Dendritic cell treated with granulocyte-macrophage colony-stimulating factor and Interleukin-4, amounts not matched to agents 40 ng/mL and 50 ng/mL, for 4 days (primary cell): ENCODE measurements at regions not wholly inside any gene's neighbourhood (a gene's known extent, or its start where the extent isn't known, plus 50 kb on each side); places are given as distances from the start of the nearest gene placed in this dataset.
"Not testable (repeated sequence)": the region's sequence is repeated elsewhere in the genome, so short reads cannot be mapped to it uniquely, and the experiment has no call there.

Experiments used
- H3K27ac Mint-ChIP-seq: one replicate; pipeline ENCODE4 v1.8.0; 2022; ENCODE audit warnings: mild to moderate bottlenecking, mixed read lengths
- H3K27me3 Mint-ChIP-seq: one replicate; pipeline ENCODE4 v1.8.0; 2022; ENCODE audit warnings: mild to moderate bottlenecking, mixed read lengths
- H3K36me3 Mint-ChIP-seq: one replicate; pipeline ENCODE4 v1.8.0; 2022; ENCODE audit warnings: low read depth, mixed read lengths
- H3K4me1 Mint-ChIP-seq: one replicate; pipeline ENCODE4 v1.8.0; 2022; ENCODE audit warnings: low read depth, mixed read lengths
- H3K4me3 Mint-ChIP-seq: one replicate; pipeline ENCODE4 v1.8.0; 2022; ENCODE audit warnings: mild to moderate bottlenecking, moderate library complexity, mixed read lengths
- H3K9me3 Mint-ChIP-seq: one replicate; pipeline ENCODE4 v1.8.0; 2022; ENCODE audit warnings: mixed read lengths
- intact Hi-C: fragments of 100-400 bp; cut with micrococcal nuclease; formaldehyde crosslinking; loops from one replicate; pipeline ENCODE4 v1.15.0; 2022

GRCh38 chr2:82027921-82028615 lies 1723.5 kb upstream of the LRRTM1 start:
- Mint-ChIP-seq H3K9me3 (peaks cover 25% of the 10 kb centered on the region), H3K27me3 (no peaks in the 10 kb centered on the region), H3K4me1 (no peaks in the 10 kb centered on the region), H3K4me3 (no peak overlapping the region), H3K27ac (no peak overlapping the region), H3K36me3 (no peaks in the 10 kb centered on the region)
- intact Hi-C loops, result no loop called here

GRCh38 chr2:82023710-82024109 lies 1719.2 kb upstream of the LRRTM1 start:
- H3K9me3 Mint-ChIP-seq, result no peaks in the 10 kb centered on the region
- intact Hi-C loops, result no loop called here
- no peaks in the 10 kb centered on the region for H3K4me1 Mint-ChIP-seq

GRCh38 chr2:82013641-82014040 lies 1709.1 kb upstream of the LRRTM1 start:
- Mint-ChIP-seq H3K36me3 (no peaks in the 10 kb centered on the region), H3K27ac (no peak overlapping the region), H3K4me1 (no peaks in the 10 kb centered on the region), H3K9me3 (no peaks in the 10 kb centered on the region), H3K4me3 (no peak overlapping the region), H3K27me3 (no peaks in the 10 kb centered on the region)
- intact Hi-C loops, result no loop called here

More at GRCh38 chr2:82023710-82024109, 1719.2 kb upstream of the LRRTM1 start:
- H3K27ac Mint-ChIP-seq, result no peak overlapping the region
- H3K36me3 Mint-ChIP-seq, result no peaks in the 10 kb centered on the region
- H3K27me3 Mint-ChIP-seq, result no peaks in the 10 kb centered on the region
- H3K4me3 Mint-ChIP-seq, result no peak overlapping the region

- peaks cover 14% of the 10 kb centered on the region for H3K9me3 Mint-ChIP-seq
- intact Hi-C loops, result no loop called here
- no peaks in the 10 kb centered on the region for H3K27me3 Mint-ChIP-seq
- H3K4me1 Mint-ChIP-seq, result no peaks in the 10 kb centered on the region
- H3K27ac Mint-ChIP-seq, result no peak overlapping the region
- no peak overlapping the region for H3K4me3 Mint-ChIP-seq
- H3K36me3 Mint-ChIP-seq, result no peaks in the 10 kb centered on the region
Observed at GRCh38 chr2:82007071-82007664, 1702.6 kb upstream of the LRRTM1 start.

GRCh38 chr2:82005889-82006288 lies 1701.3 kb upstream of the LRRTM1 start:
- intact Hi-C loops, H3K27ac Mint-ChIP-seq, H3K4me3 Mint-ChIP-seq, H3K36me3 Mint-ChIP-seq, H3K27me3 Mint-ChIP-seq, H3K4me1 Mint-ChIP-seq: not testable (repeated sequence)
- H3K9me3 Mint-ChIP-seq, result peaks cover 14% of the 10 kb centered on the region

- H3K4me3 Mint-ChIP-seq, result no peak overlapping the region
- H3K36me3 Mint-ChIP-seq, result no peaks in the 10 kb centered on the region
- no peaks in the 10 kb centered on the region for H3K27me3 Mint-ChIP-seq
- intact Hi-C loops, result no loop called here
- H3K9me3 Mint-ChIP-seq, result peaks cover 20% of the 10 kb centered on the region
- no peaks in the 10 kb centered on the region for H3K4me1 Mint-ChIP-seq
- no peak overlapping the region for H3K27ac Mint-ChIP-seq
Observed at GRCh38 chr2:82001614-82002013, 1697.1 kb upstream of the LRRTM1 start.

GRCh38 chr2:82000606-82001005 lies 1696.1 kb upstream of the LRRTM1 start:
- Mint-ChIP-seq H3K36me3 (no peaks in the 10 kb centered on the region), H3K4me1 (no peaks in the 10 kb centered on the region)

GRCh38 chr2:81996332-81996731 lies 1691.8 kb upstream of the LRRTM1 start:
- Mint-ChIP-seq H3K9me3 (peaks cover 10% of the 10 kb centered on the region), H3K4me3 (no peak overlapping the region), H3K27me3 (no peaks in the 10 kb centered on the region), H3K4me1 (no peaks in the 10 kb centered on the region), H3K27ac (no peak overlapping the region), H3K36me3 (no peaks in the 10 kb centered on the region)
- intact Hi-C loops, result no loop called here

More at GRCh38 chr2:82000606-82001005, 1696.1 kb upstream of the LRRTM1 start:
- H3K9me3 Mint-ChIP-seq, result peaks cover 18% of the 10 kb centered on the region
- intact Hi-C loops, result no loop called here
- H3K27me3 Mint-ChIP-seq, result no peaks in the 10 kb centered on the region
- H3K4me3 Mint-ChIP-seq, result no peak overlapping the region
- no peak overlapping the region for H3K27ac Mint-ChIP-seq

- no peak overlapping the region for H3K27ac Mint-ChIP-seq
- no peaks in the 10 kb centered on the region for H3K27me3 Mint-ChIP-seq
- peaks cover 1% of the 10 kb centered on the region for H3K9me3 Mint-ChIP-seq
- no peaks in the 10 kb centered on the region for H3K36me3 Mint-ChIP-seq
- H3K4me1 Mint-ChIP-seq, result no peaks in the 10 kb centered on the region
- H3K4me3 Mint-ChIP-seq, result no peak overlapping the region
- intact Hi-C loops, result no loop called here
Observed at GRCh38 chr2:81991282-81991681, 1686.7 kb upstream of the LRRTM1 start.

- Mint-ChIP-seq H3K4me3 (no peak overlapping the region), H3K27me3 (no peaks in the 10 kb centered on the region), H3K27ac (no peak overlapping the region), H3K4me1 (no peaks in the 10 kb centered on the region), H3K36me3 (no peaks in the 10 kb centered on the region), H3K9me3 (peaks cover 12% of the 10 kb centered on the region)
- intact Hi-C loops, result no loop called here
Observed at GRCh38 chr2:81987370-81987769, 1682.8 kb upstream of the LRRTM1 start.

GRCh38 chr2:81984969-81985637 lies 1680.6 kb upstream of the LRRTM1 start:
- no peaks in the 10 kb centered on the region for H3K36me3 Mint-ChIP-seq
- intact Hi-C loops, result no loop called here
- peaks cover 27% of the 10 kb centered on the region for H3K9me3 Mint-ChIP-seq
- H3K27ac Mint-ChIP-seq, result no peak overlapping the region
- H3K4me3 Mint-ChIP-seq, result no peak overlapping the region
- H3K27me3 Mint-ChIP-seq, result no peaks in the 10 kb centered on the region
- H3K4me1 Mint-ChIP-seq, result no peaks in the 10 kb centered on the region

- H3K36me3 Mint-ChIP-seq, result no peaks in the 10 kb centered on the region
- H3K27me3 Mint-ChIP-seq, result no peaks in the 10 kb centered on the region
- intact Hi-C loops, result no loop called here
- H3K4me1 Mint-ChIP-seq, result no peaks in the 10 kb centered on the region
- H3K9me3 Mint-ChIP-seq, result peaks cover 27% of the 10 kb centered on the region
- H3K27ac Mint-ChIP-seq, result no peak overlapping the region
- H3K4me3 Mint-ChIP-seq, result no peak overlapping the region
Observed at GRCh38 chr2:81981585-81981984, 1677.0 kb upstream of the LRRTM1 start.

GRCh38 chr2:81979086-81979485 lies 1674.5 kb upstream of the LRRTM1 start:
- intact Hi-C loops, result no loop called here
- Mint-ChIP-seq H3K4me3 (no peak overlapping the region), H3K36me3 (no peaks in the 10 kb centered on the region), H3K9me3 (peaks cover 16% of the 10 kb centered on the region), H3K4me1 (no peaks in the 10 kb centered on the region), H3K27ac (no peak overlapping the region), H3K27me3 (no peaks in the 10 kb centered on the region)

GRCh38 chr2:81976998-81977397 lies 1672.4 kb upstream of the LRRTM1 start:
- Mint-ChIP-seq H3K9me3 (peaks cover 11% of the 10 kb centered on the region), H3K4me3 (no peak overlapping the region), H3K27me3 (no peaks in the 10 kb centered on the region), H3K36me3 (no peaks in the 10 kb centered on the region), H3K4me1 (no peaks in the 10 kb centered on the region), H3K27ac (no peak overlapping the region)
- intact Hi-C loops, result no loop called here
